22Rv1 (cell line): ENCODE measurements at regions not wholly inside any gene's neighbourhood (a gene's known extent, or its start where the extent isn't known, plus 50 kb on each side); places are given as distances from the start of the nearest gene placed in this dataset.

Experiments
- ZFX ChIP-seq: fragments of 450-650 bp; IDR thresholded peaks from 2 replicates; pipeline ENCODE4 v1.6.1; 2017; ENCODE audit warnings: antibody characterized with exemption, borderline replicate concordance
- TF ChIP-seq, protein P1 (sequence below): fragments of 450-650 bp; IDR thresholded peaks from 2 replicates; pipeline ENCODE4 v1.5.1; 2017; ENCODE audit warnings: mild to moderate bottlenecking

DNA sequence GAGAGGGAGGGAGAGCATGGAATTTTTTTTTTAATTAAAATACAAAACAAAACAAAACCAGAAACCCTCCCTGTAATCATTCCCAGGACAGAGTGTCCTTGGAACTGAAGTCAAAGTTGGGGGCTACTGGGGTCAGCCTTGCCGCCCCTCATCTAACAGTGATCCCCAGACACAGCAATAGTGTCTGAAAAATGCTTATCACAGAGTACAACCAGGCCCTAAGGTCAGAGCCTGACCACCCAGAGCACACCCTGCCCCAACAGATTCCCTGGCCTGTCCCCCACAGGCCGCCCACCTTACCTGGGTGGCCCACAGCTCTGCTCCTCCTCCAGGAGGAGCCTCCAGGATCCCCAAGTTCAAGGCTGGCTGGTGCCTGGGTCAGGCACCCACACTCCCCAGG, 101.6 kb upstream of the LINGO1 start:
- TF ChIP-seq, protein P1, sequence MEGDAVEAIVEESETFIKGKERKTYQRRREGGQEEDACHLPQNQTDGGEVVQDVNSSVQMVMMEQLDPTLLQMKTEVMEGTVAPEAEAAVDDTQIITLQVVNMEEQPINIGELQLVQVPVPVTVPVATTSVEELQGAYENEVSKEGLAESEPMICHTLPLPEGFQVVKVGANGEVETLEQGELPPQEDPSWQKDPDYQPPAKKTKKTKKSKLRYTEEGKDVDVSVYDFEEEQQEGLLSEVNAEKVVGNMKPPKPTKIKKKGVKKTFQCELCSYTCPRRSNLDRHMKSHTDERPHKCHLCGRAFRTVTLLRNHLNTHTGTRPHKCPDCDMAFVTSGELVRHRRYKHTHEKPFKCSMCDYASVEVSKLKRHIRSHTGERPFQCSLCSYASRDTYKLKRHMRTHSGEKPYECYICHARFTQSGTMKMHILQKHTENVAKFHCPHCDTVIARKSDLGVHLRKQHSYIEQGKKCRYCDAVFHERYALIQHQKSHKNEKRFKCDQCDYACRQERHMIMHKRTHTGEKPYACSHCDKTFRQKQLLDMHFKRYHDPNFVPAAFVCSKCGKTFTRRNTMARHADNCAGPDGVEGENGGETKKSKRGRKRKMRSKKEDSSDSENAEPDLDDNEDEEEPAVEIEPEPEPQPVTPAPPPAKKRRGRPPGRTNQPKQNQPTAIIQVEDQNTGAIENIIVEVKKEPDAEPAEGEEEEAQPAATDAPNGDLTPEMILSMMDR = no peak
- no peak for TF ChIP-seq ZFX
